Stimulated activated CD4-positive, alpha-beta T cell treated with anti-CD3 and anti-CD28 coated beads, Interleukin-4, amount 100 ng/mL, for 48 hours (primary cell): ENCODE measurements at regions not wholly inside any gene's neighbourhood (a gene's known extent, or its start where the extent isn't known, plus 50 kb on each side); places are given as distances from the start of the nearest gene placed in this dataset.

Source experiments
- DNase-seq, 2 donors: peaks; one replicate each; pipeline ENCODE4 v3.0.0-alpha.2; 2020; ENCODE audit warnings: low read depth in 2 of 2

- no peak for DNase-seq
These were observed 62.3 kb upstream of the IER3 start for GRCh38 chr6:30806581-30807183.

- no peak for DNase-seq
These were observed 60.0 kb upstream of the IER3 start for GRCh38 chr6:30804333-30804732.

- no peak for DNase-seq
These were observed 58.4 kb upstream of the IER3 start for GRCh38 chr6:30802731-30803130.

GRCh38 chr6:30801950-30802349, 57.6 kb upstream of the IER3 start:
- DNase-seq = no peak

- no peak for DNase-seq
These were observed 56.5 kb upstream of the IER3 start for GRCh38 chr6:30800871-30801270.

GRCh38 chr6:30799210-30799609, 54.9 kb upstream of the IER3 start:
- no peak for DNase-seq

GRCh38 chr6:30798494-30798893, 54.1 kb upstream of the IER3 start:
- DNase-seq = no peak

GRCh38 chr6:30795549-30796293, 51.4 kb upstream of the IER3 start:
- no peak for DNase-seq
